GM12878 (cell line): ENCODE measurements at regions not wholly inside any gene's neighbourhood (a gene's known extent, or its start where the extent isn't known, plus 50 kb on each side); places are given as distances from the start of the nearest gene placed in this dataset.

Experiments
- ATAC-seq: fragments of 200-7000 bp; cut with Tn5 transposase; 3 replicates; pipeline ENCODE4 v1.9.1; 2020; ENCODE audit warnings: mild to moderate bottlenecking, moderate library complexity
- BruUV-seq: library from RNA; stranded (reverse); fragments of 400-500 nt; replicated peaks from 2 replicates; lab custom pipeline; 2021; lab: Mats Ljungman, UMichigan
- CTCF ChIA-PET: fragments of 300-600 bp; sonication (Branson Sonifier 250); formaldehyde crosslinking; extraction: SDS; loops from one replicate; lab custom pipeline; 2021; ENCODE audit warnings: inconsistent platforms; lab: Yijun Ruan, JAX
- POLR2A ChIA-PET: fragments of 350-600 bp; formaldehyde crosslinking; extraction: SDS; loops from one replicate; lab custom pipeline; 2021; ENCODE audit warnings: inconsistent platforms; lab: Charles Lee
- RAD21 ChIA-PET: fragments of 300-600 bp; sonication (Branson Sonifier 250); formaldehyde crosslinking; loops from one replicate; lab custom pipeline; 2023; ENCODE audit warnings: antibody characterized with exemption; ENCODE audit not compliant: unreplicated experiment; lab: Charles Lee
- SMC1A ChIA-PET: fragments of 300-600 bp; sonication (Branson Sonifier 250); formaldehyde crosslinking; loops from one replicate; lab custom pipeline; 2023; ENCODE audit not compliant: unreplicated experiment, uncharacterized antibody; lab: Charles Lee
- DNase-seq: peaks from one replicate; pipeline ENCODE4 v3.0.0-alpha.2; 2011; ENCODE audit warnings: low read depth, low spot score
- FAIRE-seq: peaks from 3 replicates; lab custom pipeline; 2011; peaks lifted over from hg19 to GRCh38; lab: Jason Lieb, UNC
- H2AFZ ChIP-seq: 2 replicates; pipeline ENCODE4 v1.6.0; 2011; ENCODE audit warnings: low read depth, low read length, control low read depth; ENCODE audit not compliant: control insufficient read depth
- H3K27ac ChIP-seq: 2 replicates; pipeline ENCODE4 v1.5.1; 2011; ENCODE audit warnings: control low read depth; ENCODE audit not compliant: control insufficient read depth, insufficient read depth
- H3K27me3 ChIP-seq, 2 experiments: replicated peaks in 1 of 2; 2 replicates each; pipeline versions ENCODE4 v1.6.0 to v1.6.1; 2011; ENCODE audit warnings: low read length in 1 of 2; ENCODE audit not compliant: control insufficient read depth in 2 of 2, insufficient read depth in 2 of 2
- H3K36me3 ChIP-seq, 2 experiments: 2 replicates each; pipeline ENCODE4 v1.5.1; 2011; ENCODE audit warnings: low read length in 1 of 2; ENCODE audit not compliant: control insufficient read depth in 2 of 2, insufficient read depth in 2 of 2
- H3K4me1 ChIP-seq: 2 replicates; pipeline ENCODE4 v1.6.1; 2011; ENCODE audit warnings: mild to moderate bottlenecking, low read length, moderate library complexity, mixed read lengths; ENCODE audit not compliant: control insufficient read depth, insufficient read depth
- H3K4me2 ChIP-seq: 2 replicates; pipeline ENCODE4 v1.6.0; 2011; ENCODE audit warnings: control low read depth; ENCODE audit not compliant: control insufficient read depth, insufficient read depth
- H3K4me3 ChIP-seq: fragments of 200-600 bp; sonication (generic); 2 replicates; pipeline ENCODE4 v1.5.1; 2016
- H3K79me2 ChIP-seq: 2 replicates; pipeline ENCODE4 v1.6.0; 2011; ENCODE audit warnings: low read length; ENCODE audit not compliant: control insufficient read depth, insufficient read depth
- H3K9ac ChIP-seq: 2 replicates; pipeline ENCODE4 v1.8.0; 2011; ENCODE audit warnings: low read length, control low read depth, mixed read lengths; ENCODE audit not compliant: control insufficient read depth, insufficient read depth
- H3K9me3 ChIP-seq: replicated peaks from 3 replicates; pipeline ENCODE4 v1.5.1; 2011; ENCODE audit warnings: mild to moderate bottlenecking, low read length; ENCODE audit not compliant: control insufficient read depth, insufficient read depth
- H4K20me1 ChIP-seq: 2 replicates; pipeline ENCODE4 v1.6.0; 2011; ENCODE audit not compliant: control insufficient read depth, insufficient read depth
- BMI1 ChIP-seq: fragments of 450-650 bp; IDR thresholded peaks from 2 replicates; pipeline ENCODE4 v1.6.1; 2016; ENCODE audit warnings: mild to moderate bottlenecking, moderate library complexity, borderline replicate concordance
- CHD1 ChIP-seq: IDR thresholded peaks from 2 replicates; pipeline ENCODE4 v1.6.1; 2012; ENCODE audit warnings: low read depth, low read length, improper control_type of control experiment
- CHD4 ChIP-seq: fragments of 200-600 bp; sonication (generic); IDR thresholded peaks from 2 replicates; pipeline ENCODE4 v1.6.1; 2016; ENCODE audit warnings: mild to moderate bottlenecking
- DPF2 ChIP-seq: fragments of 450-650 bp; IDR thresholded peaks from 2 replicates; pipeline ENCODE4 v1.6.1; 2017; ENCODE audit warnings: mild to moderate bottlenecking
- EED ChIP-seq: sonication (generic); IDR thresholded peaks from 2 replicates; pipeline ENCODE4 v1.6.1; 2016; ENCODE audit warnings: antibody characterized with exemption, low read depth
- HDGF ChIP-seq: fragments of 450-650 bp; IDR thresholded peaks from 2 replicates; pipeline ENCODE4 v1.6.1; 2016; ENCODE audit warnings: antibody characterized with exemption
- LARP7 ChIP-seq: fragments of 450-650 bp; IDR thresholded peaks from 2 replicates; pipeline ENCODE4 v1.6.1; 2017; ENCODE audit warnings: mild to moderate bottlenecking
- MEF2A ChIP-seq: IDR thresholded peaks from 2 replicates; pipeline ENCODE4 v1.6.1; 2011; ENCODE audit warnings: low read depth, mild to moderate bottlenecking, low read length, moderate library complexity; ENCODE audit not compliant: insufficient read depth
- MYB ChIP-seq: fragments of 150-350 bp; IDR thresholded peaks from 2 replicates; pipeline ENCODE4 v1.6.1; 2014; ENCODE audit warnings: mild to moderate bottlenecking, low read depth, low read length, borderline replicate concordance
- NFIC ChIP-seq: IDR thresholded peaks from 2 replicates; pipeline ENCODE4 v1.6.1; 2012; ENCODE audit warnings: low read depth, mild to moderate bottlenecking, inconsistent platforms, low read length, moderate library complexity
- NRF1 ChIP-seq: conservative IDR thresholded peaks from 2 replicates; pipeline ENCODE4 v1.6.1; 2011; ENCODE audit warnings: mild to moderate bottlenecking, low read depth, low read length, improper control_type of control experiment
- POLR2AphosphoS5 ChIP-seq: IDR thresholded peaks from 2 replicates; pipeline ENCODE4 v1.6.1; 2011; ENCODE audit warnings: mild to moderate bottlenecking, low read length, inconsistent platforms
- RAD51 ChIP-seq: fragments of 450-650 bp; IDR thresholded peaks from 2 replicates; pipeline ENCODE4 v1.6.1; 2016; ENCODE audit warnings: moderate library complexity, mild to moderate bottlenecking, inconsistent platforms
- RUNX3 ChIP-seq: IDR thresholded peaks from 2 replicates; pipeline ENCODE4 v1.6.1; 2012; ENCODE audit warnings: low read length, inconsistent platforms
- STAT3 ChIP-seq: IDR thresholded peaks from 2 replicates; pipeline ENCODE4 v1.6.1; 2011; ENCODE audit warnings: low read depth, low read length, improper control_type of control experiment
- WGBS: methylation state at CpG from one replicate; pipeline ENCODE4 v1.1.6; 2016; ENCODE audit warnings: low lambda C conversion rate; ENCODE audit not compliant: insufficient replicate concordance, insufficient coverage; ENCODE audit errors: missing lambda C conversion rate; 5-methylcytosine and 5-hydroxymethylcytosine counted together
- in situ Hi-C: fragments of 300-500 bp; cut with MboI; formaldehyde crosslinking; loops from 9 replicates; pipeline ENCODE4 v1.14.3; 2018; ENCODE audit warnings: mixed read lengths
- intact Hi-C: fragments of 100-400 bp; cut with micrococcal nuclease; formaldehyde crosslinking; loops from one replicate; pipeline ENCODE4 v1.14.2; 2022; ENCODE audit not compliant: unreplicated experiment
- TF ChIP-seq, protein P1 (sequence below): IDR thresholded peaks from 2 replicates; pipeline ENCODE4 v1.6.1; 2012; ENCODE audit warnings: low read depth, low read length, improper control_type of control experiment
- TF ChIP-seq, protein P2 (sequence below): fragments of 450-650 bp; IDR thresholded peaks from 2 replicates; pipeline ENCODE4 v1.6.1; 2017; ENCODE audit warnings: mild to moderate bottlenecking, low read depth, inconsistent platforms; ENCODE audit not compliant: poor library complexity, severe bottlenecking
- TF ChIP-seq, protein P3 (sequence below): fragments of 450-650 bp; formaldehyde crosslinking; IDR thresholded peaks from 2 replicates; pipeline ENCODE4 v1.4.0; 2020; ENCODE audit warnings: mild to moderate bottlenecking, moderate library complexity

DNA sequence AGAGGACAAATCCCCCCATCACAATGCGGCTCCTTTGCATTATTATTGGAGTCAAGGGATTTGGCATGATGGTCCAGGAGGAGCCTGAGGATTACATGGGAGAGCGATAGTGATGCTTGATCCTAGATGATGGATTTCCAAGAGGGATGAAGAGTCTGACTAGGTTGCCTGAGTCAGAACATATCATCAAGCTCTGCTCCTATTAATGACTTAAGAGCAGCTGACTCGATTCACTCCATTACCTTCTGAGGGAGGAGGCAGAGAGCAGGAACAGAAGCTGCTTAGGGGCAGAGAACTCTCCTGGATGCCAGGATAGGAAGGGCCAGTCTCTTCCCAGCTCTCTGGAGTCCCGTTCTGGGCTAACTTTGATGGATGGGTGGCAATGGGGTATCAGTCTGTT lies 54.0 kb upstream of the CISTR start (continued):
- TF ChIP-seq, protein P1, sequence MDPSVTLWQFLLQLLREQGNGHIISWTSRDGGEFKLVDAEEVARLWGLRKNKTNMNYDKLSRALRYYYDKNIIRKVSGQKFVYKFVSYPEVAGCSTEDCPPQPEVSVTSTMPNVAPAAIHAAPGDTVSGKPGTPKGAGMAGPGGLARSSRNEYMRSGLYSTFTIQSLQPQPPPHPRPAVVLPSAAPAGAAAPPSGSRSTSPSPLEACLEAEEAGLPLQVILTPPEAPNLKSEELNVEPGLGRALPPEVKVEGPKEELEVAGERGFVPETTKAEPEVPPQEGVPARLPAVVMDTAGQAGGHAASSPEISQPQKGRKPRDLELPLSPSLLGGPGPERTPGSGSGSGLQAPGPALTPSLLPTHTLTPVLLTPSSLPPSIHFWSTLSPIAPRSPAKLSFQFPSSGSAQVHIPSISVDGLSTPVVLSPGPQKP, result no peak
- TF ChIP-seq EED (no peak), NFIC (no peak), NRF1 (no peak), RUNX3 (no peak)

DNA sequence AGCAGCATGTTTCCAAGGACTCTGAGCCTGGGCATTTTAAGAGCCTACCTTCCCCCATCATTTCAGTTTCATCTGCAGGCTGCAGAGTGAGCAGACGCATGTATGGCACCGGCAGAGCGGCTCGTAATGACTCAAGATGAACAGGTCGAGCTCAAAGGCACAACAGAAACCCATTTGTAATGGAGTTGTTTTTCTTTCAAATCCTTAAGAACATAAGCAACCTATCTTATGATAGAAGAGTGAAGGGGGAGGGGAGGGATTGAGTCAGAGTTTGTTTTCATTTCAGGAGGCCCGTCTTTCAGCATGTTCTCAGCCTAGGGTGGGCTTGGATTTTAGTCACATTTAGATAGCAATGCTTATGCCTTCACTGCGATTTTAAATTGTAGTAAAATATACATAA lies 54.9 kb upstream of the CISTR start:
- ChIA-PET POLR2A (interaction anchor here (0.6 to 1.8 kb wide), 3 partner anchors 24 to 415 kb away, joined by 3 to 6 read pairs (median 5); no protein-coding TSS in a partner anchor), CTCF (interaction anchor here (1.5 kb wide), 1 partner anchor 61 kb away, joined by 6 read pairs; no protein-coding TSS in a partner anchor), RAD21 (no interaction called here), SMC1A (interaction anchor here (1.0 to 1.3 kb wide), 2 partner anchors 9 to 50 kb away, joined by 3 to 4 read pairs; no protein-coding TSS in a partner anchor)
- ATAC-seq, result no peak
- in situ Hi-C loops, result no loop called here
- intact Hi-C loops, result no loop called here
- no peak for TF ChIP-seq CHD1
- TF ChIP-seq BMI1, result no peak
- TF ChIP-seq, protein P2, sequence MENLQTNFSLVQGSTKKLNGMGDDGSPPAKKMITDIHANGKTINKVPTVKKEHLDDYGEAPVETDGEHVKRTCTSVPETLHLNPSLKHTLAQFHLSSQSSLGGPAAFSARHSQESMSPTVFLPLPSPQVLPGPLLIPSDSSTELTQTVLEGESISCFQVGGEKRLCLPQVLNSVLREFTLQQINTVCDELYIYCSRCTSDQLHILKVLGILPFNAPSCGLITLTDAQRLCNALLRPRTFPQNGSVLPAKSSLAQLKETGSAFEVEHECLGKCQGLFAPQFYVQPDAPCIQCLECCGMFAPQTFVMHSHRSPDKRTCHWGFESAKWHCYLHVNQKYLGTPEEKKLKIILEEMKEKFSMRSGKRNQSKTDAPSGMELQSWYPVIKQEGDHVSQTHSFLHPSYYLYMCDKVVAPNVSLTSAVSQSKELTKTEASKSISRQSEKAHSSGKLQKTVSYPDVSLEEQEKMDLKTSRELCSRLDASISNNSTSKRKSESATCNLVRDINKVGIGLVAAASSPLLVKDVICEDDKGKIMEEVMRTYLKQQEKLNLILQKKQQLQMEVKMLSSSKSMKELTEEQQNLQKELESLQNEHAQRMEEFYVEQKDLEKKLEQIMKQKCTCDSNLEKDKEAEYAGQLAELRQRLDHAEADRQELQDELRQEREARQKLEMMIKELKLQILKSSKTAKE, result no peak
- TF ChIP-seq HDGF, result no peak
- TF ChIP-seq POLR2AphosphoS5, result no peak
- TF ChIP-seq STAT3, result no peak
- TF ChIP-seq, protein P3, sequence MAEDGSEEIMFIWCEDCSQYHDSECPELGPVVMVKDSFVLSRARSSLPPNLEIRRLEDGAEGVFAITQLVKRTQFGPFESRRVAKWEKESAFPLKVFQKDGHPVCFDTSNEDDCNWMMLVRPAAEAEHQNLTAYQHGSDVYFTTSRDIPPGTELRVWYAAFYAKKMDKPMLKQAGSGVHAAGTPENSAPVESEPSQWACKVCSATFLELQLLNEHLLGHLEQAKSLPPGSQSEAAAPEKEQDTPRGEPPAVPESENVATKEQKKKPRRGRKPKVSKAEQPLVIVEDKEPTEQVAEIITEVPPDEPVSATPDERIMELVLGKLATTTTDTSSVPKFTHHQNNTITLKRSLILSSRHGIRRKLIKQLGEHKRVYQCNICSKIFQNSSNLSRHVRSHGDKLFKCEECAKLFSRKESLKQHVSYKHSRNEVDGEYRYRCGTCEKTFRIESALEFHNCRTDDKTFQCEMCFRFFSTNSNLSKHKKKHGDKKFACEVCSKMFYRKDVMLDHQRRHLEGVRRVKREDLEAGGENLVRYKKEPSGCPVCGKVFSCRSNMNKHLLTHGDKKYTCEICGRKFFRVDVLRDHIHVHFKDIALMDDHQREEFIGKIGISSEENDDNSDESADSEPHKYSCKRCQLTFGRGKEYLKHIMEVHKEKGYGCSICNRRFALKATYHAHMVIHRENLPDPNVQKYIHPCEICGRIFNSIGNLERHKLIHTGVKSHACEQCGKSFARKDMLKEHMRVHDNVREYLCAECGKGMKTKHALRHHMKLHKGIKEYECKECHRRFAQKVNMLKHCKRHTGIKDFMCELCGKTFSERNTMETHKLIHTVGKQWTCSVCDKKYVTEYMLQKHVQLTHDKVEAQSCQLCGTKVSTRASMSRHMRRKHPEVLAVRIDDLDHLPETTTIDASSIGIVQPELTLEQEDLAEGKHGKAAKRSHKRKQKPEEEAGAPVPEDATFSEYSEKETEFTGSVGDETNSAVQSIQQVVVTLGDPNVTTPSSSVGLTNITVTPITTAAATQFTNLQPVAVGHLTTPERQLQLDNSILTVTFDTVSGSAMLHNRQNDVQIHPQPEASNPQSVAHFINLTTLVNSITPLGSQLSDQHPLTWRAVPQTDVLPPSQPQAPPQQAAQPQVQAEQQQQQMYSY (CRISPR knock-in tag), result no peak
- no peak for TF ChIP-seq DPF2
- TF ChIP-seq LARP7, result no peak
- TF ChIP-seq MEF2A, result no peak
- no peak for TF ChIP-seq CHD4
- no peak for TF ChIP-seq RAD51
- TF ChIP-seq MYB, result no peak
- H3K79me2 ChIP-seq, result no peaks in the 10 kb centered on the region
- no peak overlapping the region for H3K4me2 ChIP-seq
- no peak for FAIRE-seq
- H3K27me3 ChIP-seq, result peaks cover 0 to 9% of the 10 kb centered on the region in 2 experiments
- no peaks in the 10 kb centered on the region for H4K20me1 ChIP-seq
- no TSS peak for BruUV-seq
- no peak overlapping the region for H3K4me3 ChIP-seq
- H3K9ac ChIP-seq, result no peak overlapping the region
- no peaks in the 10 kb centered on the region for H3K4me1 ChIP-seq
- no peaks in the 10 kb centered on the region for H3K9me3 ChIP-seq
- H2AFZ ChIP-seq, result no peak overlapping the region
- H3K36me3 ChIP-seq, result no peaks in the 10 kb centered on the region
- DNase-seq, result no peak
- WGBS, result 55% methylated on average over 7 of the region's 7 CpGs
- H3K27ac ChIP-seq, result no peak overlapping the region
